Left hindlimb (tissue), 1 donor: ENCODE measurements at regions not wholly inside any gene's neighbourhood (a gene's known extent, or its start where the extent isn't known, plus 50 kb on each side); places are given as distances from the start of the nearest gene placed in this dataset.
"Not testable (repeated sequence)": the region's sequence is repeated elsewhere in the genome, so short reads cannot be mapped to it uniquely, and the experiment has no call there.

Experiments
- DNase-seq: peaks from one replicate; pipeline ENCODE4 v3.0.0-alpha.2; 2018

- DNase-seq: no peak
These were observed 137.6 kb upstream of the POGK start for GRCh38 chr1:166701603-166702100.

DNA sequence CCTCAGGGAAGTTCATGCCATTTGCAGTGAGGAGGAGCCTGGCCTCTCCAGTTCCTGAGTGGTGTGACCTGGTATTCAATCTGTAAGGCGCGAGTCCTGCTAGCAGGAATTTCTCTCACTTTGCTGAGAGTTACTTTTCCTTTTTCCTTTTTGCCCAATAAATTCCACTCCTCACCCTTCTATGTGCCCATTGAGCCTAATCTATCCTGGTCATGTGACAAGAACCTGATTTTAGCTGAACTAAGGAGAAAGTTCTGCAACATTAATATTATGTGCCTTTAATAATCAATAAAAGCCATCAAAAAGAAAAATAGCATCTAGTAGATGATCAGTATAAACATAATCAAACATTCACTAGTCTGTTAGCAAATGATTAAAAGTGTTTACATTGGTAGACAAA is 136.1 kb upstream of the POGK start:
- no peak for DNase-seq

DNA sequence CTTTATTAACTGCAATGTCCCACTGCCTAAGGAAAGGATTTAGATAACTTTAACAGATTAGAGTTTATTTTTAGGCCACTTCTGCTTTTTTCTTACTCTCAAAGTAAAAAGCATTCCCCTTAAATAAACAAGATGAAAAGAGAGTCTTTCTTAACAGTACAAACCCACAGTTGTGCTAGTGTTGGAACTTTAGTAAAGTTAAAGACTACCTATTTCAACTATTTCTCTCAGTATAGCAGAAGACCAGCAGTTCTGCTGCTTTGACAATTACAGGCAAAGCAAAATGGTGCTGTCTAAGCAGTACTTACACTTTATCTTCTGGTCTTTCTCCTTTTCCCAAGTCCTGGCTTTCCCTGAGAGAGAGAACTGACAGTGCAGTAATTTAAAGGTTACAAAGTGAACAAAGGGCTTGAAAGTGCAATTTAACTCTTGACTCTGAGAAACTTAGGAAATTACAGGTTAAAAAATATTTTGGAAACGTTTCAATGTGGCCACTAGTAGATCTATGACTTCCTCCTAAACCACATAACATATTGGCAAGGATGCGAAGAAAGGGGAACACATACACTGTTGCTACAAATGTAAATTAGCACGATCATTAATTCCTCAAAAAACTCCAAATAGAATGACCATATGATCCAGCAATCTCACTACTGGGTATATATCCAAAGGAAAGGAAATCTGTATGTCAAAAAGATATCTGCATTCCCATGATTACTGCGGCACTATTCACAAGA is 135.4 kb upstream of the POGK start:
- DNase-seq: no peak

GRCh38 chr1:166705376-166706289 is 133.6 kb upstream of the POGK start:
- no peak for DNase-seq

GRCh38 chr1:166716620-166717019 is 122.7 kb upstream of the POGK start:
- no peak for DNase-seq

DNA sequence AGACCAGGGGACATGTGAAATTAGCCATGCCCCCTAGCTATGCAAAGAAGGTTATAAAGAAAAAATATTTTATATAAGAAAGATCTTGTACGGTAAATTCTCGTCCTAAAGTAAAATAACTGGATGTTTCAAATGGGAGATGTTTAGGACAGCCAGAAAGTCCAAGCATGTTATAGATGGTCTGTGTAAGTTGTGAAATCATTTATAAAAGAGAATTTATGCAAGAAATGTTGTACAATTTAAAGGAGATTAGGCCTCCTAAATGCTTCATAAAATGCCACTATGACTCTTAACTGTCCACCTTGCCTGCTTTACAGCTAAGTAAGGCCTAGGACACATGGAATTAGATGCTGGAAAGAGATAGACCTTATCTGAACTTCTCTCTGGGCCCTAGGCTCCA is 118.1 kb upstream of the POGK start:
- no peak for DNase-seq

DNA sequence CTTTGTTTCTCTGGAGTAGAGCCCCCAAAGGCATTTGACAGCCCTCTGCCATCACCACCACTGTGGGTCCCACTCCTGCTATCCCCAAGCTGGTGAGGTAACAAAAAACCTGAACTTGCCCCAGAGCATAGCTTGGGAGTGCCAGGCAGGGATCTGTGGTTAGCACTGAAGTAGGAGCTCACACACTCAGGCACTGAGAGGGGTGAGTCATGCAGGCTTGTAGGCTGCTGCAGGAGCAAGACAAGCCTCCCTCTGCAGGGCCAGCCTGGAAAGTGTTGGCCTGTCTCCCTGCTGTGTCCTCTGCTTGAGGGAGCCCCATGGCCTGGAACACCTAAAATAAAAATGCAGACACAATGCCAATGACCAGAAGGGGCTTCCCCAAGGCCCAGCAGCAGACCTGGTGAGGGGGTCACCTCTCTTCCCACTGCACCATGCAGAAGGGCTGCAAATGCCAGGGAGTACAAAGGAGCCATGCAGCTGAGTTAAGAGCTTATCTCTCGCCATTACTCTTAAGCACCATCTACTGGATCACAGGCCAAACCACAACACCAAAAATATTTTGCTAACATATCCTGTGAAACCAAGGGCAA is 108.9 kb upstream of the POGK start:
- DNase-seq: no peak

DNA sequence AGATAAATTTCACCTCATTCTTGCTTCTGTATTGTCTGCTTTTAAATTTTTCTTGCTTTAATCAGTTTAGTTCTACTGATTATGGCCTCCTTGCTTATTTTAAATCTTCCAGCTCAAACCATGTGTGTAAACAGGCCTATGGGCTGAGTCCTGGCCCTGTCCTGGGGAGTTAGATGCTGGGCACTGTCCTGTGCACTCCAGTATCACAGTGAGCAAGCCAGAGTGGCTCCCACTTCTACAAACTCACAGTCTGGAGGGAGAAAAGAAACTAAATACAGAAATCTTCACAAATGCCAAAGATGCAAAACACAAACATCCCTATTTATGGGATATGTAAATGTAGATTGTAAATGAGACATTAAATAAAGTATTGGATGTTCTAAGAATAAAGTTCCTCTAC is 101.1 kb upstream of the POGK start:
- DNase-seq: no peak

- DNase-seq: no peak
These were observed 100.4 kb upstream of the POGK start for GRCh38 chr1:166738873-166739272.

GRCh38 chr1:166740668-166741276 is 98.5 kb upstream of the POGK start:
- no peak for DNase-seq

DNA sequence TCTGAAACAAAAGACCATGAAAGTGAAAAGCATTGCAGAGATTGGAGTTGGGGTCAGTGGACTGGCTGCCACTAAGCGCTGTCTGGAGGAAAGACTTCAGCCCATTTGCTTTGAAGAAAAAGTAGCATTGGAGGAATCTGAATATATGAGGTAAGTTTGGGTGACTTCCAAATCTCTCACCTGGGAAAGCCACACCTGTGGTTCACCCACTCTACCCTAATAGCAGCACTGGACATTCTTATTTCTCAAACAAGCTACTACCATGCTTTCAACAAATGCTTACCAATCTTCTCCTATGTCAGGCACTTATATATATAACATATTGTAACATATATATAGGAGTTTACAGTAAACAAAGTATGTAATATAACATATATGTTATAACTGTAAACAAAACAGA is 76.0 kb upstream of the POGK start:
- no peak for DNase-seq

DNA sequence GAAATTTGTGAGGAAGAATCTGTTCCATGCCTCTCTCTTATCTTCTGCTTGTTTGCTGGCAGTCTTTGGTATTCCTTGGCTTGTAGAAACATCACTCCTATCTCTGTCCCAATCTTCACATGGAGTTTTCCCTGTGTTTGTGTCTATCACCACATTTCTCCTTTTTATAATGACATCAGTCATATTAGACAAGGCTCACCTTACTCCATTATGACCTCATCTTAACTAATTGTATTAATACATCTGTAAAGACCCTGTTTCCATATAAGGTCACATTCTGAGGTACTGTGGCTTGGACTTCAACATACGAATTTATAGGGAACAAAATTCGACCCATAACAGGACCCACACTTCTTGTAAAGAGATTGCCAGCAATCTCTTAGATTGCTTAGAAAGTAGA is 72.3 kb upstream of the POGK start:
- DNase-seq: no peak

- not testable (repeated sequence) for DNase-seq
These were observed 54.6 kb upstream of the POGK start for GRCh38 chr1:166784646-166785045.

GRCh38 chr1:166785987-166786386 is 53.3 kb upstream of the POGK start:
- DNase-seq: no peak

GRCh38 chr1:166789286-166789685 is 50.0 kb upstream of the POGK start:
- no peak for DNase-seq
